GM19099 (cell line): ENCODE measurements at regions not wholly inside any gene's neighbourhood (a gene's known extent, or its start where the extent isn't known, plus 50 kb on each side); places are given as distances from the start of the nearest gene placed in this dataset.

Experiments
- POLR2A ChIP-seq: IDR thresholded peaks from 3 replicates; pipeline ENCODE4 v1.6.1; 2011; ENCODE audit warnings: low read depth; ENCODE audit not compliant: insufficient read length; ENCODE audit errors: extremely low read depth

- no peak for TF ChIP-seq POLR2A
These were observed 399.8 kb upstream of the NFE2L3 start for GRCh38 chr7:25752154-25752553.

GRCh38 chr7:25752967-25753791 lies 398.8 kb upstream of the NFE2L3 start:
- no peak for TF ChIP-seq POLR2A

DNA sequence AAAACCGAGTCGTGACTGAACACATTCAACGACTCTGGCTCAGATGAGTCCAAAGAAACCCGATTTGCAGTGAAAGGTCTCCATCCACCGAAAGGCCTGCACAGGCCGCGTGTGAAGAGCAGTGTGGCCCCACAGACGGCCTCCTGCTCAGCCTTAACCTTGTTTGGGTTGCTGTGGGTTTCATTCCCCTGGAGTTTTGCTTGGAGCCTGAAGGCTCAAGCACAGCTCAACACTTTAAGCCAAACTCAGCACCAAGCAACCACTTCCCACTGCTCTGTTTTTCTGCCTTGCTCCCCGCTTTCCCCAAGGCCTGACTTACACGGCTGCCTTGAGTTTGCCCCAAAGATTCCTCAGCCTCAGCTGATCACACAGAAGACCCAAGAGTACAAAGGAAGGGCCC lies 398.2 kb upstream of the NFE2L3 start:
- no peak for TF ChIP-seq POLR2A

GRCh38 chr7:25754333-25754732 lies 397.7 kb upstream of the NFE2L3 start:
- TF ChIP-seq POLR2A = no peak

DNA sequence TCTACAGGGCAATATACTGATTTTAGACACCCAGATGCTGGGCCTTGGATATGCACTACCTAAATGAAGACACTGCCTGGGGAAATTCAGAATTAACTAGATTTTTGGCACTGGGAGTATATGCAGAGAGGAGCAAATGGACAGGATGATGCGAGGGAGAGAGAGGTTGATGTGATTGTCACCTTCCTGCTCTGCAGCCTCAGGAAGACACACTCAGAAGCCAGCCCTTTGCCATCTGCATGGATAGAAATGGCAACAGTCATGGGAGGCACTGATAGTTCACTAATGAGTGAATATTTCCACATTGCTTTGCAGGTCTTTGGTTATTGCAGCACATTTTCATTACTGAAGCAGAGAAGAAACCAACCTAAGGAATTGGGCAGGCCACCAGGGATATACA lies 397.2 kb upstream of the NFE2L3 start:
- TF ChIP-seq POLR2A = no peak

GRCh38 chr7:25756601-25757000 lies 395.4 kb upstream of the NFE2L3 start:
- TF ChIP-seq POLR2A = no peak

DNA sequence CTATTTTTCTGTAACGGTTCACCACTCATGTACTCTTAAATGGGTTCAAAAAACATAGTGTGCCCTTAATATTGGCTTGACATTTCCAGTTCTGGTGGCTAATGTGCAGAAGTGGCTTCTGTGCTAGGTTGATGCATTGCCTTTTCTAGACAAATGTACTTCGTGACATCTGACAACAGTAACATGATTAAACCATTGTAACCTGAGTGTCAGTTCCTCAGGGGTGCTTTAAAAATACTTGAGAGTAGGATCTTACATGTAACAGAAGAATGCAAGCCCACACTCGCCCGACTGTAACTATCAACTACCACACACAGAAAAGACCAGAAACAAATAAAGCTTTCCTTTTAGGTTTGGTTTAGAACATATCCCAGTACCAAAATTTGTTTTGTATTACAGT lies 393.4 kb upstream of the NFE2L3 start:
- TF ChIP-seq POLR2A = no peak

DNA sequence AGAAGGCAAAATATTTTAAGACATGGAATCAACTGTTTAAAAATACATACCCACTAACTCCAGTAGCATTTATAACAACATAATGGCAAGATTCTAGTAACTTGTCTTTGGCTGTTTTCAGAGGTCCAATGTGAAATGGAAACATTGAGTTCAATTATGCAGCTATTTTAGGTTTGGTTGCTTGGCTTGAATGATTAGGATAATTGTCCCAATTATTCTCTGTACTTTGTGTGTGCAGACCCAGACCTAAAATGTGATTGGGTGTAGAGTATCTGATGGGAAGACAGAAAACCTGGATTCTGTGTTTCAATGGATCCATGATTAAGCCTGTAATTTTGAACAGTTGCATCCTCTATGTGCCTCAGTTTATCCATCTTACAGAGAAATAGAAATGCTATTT lies 392.7 kb upstream of the NFE2L3 start:
- no peak for TF ChIP-seq POLR2A

- no peak for TF ChIP-seq POLR2A
These were observed 392.2 kb upstream of the NFE2L3 start for GRCh38 chr7:25759748-25760147.

DNA sequence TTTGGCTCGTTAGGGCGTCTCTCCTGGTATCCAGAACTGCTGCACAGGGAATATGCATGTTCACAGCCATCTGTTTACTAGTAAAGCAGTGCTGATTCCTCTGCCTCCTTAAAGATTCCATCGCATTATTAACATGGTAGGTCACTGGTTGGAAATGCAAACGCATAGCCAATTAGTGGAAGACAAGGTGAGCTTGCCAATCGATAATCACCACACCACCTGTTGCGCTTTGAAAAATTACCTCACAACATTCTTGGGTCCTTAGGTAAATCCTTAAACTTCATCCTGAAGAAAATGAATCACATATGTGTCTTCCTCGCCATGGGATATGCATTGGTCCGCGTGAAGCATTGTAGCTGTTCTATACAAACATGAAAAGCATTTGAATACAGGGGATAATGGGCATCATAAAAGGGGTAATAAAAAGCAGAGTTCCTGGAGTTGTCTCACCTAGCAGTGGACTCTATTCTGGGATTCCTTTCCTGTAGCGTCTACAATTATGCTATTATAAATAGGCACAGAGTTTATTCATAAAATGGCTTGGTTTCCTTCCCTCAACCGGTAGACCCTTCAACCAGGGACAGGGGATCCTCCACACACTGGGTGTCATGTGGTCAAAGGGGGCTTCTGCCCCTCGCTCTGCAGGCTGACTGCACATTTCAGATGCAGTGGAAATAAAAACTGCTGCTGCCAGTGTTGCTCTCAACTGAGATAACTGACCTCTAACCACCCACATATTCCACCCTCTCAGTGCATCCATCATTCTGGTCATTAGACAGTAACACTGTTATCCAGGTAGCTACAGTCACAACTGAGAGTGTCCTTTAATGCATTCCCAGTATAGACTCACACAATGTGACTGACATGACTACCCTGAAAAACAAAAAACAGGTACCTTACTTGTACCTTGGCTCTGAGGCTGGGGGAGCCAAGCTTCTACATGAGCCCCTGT lies 389.2 kb upstream of the NFE2L3 start:
- TF ChIP-seq POLR2A = no peak

- TF ChIP-seq POLR2A = no peak
These were observed 388.5 kb upstream of the NFE2L3 start for GRCh38 chr7:25763463-25763860.

- TF ChIP-seq POLR2A = no peak
These were observed 386.8 kb upstream of the NFE2L3 start for GRCh38 chr7:25765110-25765655.

- no peak for TF ChIP-seq POLR2A
These were observed 381.8 kb upstream of the NFE2L3 start for GRCh38 chr7:25770235-25770634.

GRCh38 chr7:25770670-25771069 lies 381.3 kb upstream of the NFE2L3 start:
- TF ChIP-seq POLR2A = no peak

DNA sequence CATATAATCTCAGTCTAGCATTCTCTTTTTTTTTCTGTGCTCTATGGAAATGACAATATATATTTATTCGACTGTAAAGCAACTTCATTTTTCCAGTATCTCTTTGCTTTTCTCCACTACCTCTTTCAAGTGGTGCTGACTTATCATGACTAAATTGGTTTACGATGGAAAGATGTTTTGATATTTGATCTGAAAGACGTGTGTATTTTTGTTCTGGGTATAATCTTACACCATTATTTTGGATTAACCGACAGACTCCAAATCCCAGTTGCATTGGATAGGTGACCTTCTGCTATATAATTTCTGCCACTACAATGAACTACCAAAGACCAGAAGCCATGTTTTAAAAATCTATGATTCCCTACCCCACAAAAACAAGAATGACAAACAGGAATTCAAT lies 380.5 kb upstream of the NFE2L3 start:
- no peak for TF ChIP-seq POLR2A

DNA sequence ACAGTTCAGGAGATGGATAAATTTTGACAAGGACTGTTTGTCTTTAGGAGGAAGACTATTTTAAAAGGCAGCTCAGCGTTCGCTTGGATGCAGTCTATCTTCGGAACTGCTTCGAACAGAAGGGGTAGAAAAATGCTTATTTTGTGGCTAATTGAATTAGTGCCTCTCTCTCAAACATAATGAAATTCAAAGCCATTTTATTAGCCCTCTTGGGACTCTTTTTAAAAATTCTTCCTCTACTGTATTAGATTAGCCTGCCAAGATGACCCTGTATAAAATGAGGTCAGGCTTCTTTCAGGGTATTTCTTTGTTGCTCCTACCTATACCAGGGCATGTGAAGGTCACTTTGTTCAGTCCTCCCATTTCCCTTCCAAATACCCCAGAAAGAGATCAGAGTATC lies 379.2 kb upstream of the NFE2L3 start:
- TF ChIP-seq POLR2A = no peak

DNA sequence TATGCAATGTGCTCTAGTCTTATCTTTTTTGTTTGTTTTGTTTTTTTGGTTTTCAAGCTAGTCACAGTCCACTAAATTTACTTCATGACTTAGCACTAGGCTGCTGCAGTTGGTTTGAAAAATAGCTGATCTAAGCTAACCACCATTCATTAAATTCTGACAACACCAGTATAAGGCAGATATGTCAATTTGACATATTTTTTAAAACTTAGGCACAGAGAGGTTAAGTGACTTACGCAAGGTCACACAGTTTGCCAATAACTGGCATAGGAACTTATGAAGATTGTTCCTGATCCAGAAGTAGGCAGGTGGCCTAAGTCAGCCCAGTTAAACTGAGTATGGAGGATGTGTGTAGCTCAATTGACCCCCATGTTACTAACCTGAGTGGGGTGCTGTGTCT lies 377.3 kb upstream of the NFE2L3 start:
- TF ChIP-seq POLR2A = no peak

DNA sequence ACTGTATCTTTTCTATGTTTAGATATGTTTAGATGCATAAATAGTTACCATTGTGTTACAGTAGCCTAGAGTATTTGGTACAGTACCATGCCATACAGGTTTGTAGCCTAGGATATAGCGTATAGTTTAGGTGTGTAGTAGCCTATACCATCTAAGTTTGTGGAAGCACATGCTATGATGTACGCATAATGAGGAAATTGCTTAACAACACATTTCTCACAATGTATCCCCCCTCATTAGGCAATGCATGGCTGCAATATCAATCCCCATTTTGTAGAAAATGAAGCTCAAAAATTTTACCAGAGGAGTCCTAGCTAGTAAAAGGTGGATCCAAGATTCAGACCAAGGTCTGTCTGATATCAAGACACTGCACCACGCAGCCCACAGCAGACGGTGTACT lies 376.4 kb upstream of the NFE2L3 start:
- TF ChIP-seq POLR2A = no peak
